HG02970 (cell line): ENCODE measurements at regions not wholly inside any gene's neighbourhood (a gene's known extent, or its start where the extent isn't known, plus 50 kb on each side); places are given as distances from the start of the nearest gene placed in this dataset.

Source experiments
- ATAC-seq: cut with Tn5 transposase; IDR thresholded peaks from one replicate; pipeline ENCODE4 v1.9.1; 2021; ENCODE audit warnings: mild to moderate bottlenecking, moderate library complexity, moderate number of reproducible peaks; ENCODE audit not compliant: unreplicated experiment, low FRiP score

DNA sequence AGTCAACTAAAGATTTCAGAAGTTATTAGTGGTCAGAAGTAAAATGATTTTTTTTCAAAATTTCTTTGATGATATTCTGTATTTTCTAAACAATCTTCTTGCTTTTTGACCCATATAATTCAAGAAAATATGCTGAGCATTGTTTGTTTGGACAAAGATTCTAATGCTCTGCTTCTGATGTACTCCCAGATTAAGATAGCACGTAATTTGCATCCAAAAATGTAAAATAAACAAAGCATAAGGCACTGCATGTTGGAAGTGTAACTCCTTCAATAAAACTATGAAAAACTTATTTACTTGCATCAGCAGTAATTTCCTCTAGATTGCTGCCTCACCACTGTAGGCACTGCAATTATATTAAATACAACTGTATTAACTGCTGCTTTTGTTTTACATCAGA, 1054.1 kb downstream of the TTLL7 start:
- no peak for ATAC-seq

DNA sequence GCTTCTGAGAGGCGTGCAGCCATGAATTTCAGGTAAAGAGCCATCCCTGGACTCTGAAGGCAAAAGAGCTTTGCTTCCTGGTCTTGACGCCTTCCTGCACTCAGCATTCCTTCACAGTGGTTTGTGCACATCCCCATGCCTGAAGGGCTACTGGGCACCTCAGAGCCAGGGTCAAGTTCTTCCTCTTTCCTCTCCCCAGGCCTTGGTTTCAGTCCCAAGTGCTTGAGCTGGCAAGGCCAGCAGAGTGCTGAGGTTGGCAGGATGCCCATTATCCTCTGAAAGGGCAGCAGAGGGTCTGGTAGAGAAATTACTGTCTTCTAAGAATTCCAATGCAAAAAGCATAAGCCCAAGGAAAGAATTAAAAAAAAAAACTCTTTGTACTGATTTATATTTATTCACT, 1064.9 kb downstream of the TTLL7 start:
- ATAC-seq, result no peak

- ATAC-seq, result no peak
Measured at GRCh38 chr1:82932727-82933126, 1066.2 kb downstream of the TTLL7 start.

DNA sequence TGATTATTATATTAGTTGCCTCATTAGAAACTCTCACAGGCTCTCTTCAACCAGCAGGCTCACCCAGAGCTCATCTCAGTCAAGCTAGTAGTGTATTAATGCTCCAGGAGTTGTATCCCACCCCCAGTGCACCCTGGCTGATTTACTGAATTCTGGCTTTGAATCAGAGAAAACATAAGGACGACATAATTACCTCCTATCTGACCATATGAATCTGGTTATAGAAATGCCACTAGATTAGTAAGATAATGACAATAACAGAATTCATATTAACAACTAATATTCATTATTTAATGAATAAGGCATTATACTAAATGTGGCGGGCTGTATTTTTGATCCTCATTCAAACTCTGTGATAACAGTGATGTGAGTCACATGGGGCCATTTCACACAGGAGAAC, 1066.7 kb downstream of the TTLL7 start:
- ATAC-seq, result no peak

GRCh38 chr1:82931006-82931405, 1067.9 kb downstream of the TTLL7 start:
- ATAC-seq, result no peak

- ATAC-seq, result no peak
Measured at GRCh38 chr1:82927753-82928152, 1071.2 kb downstream of the TTLL7 start.

GRCh38 chr1:82924666-82925065, 1074.3 kb downstream of the TTLL7 start:
- ATAC-seq, result no peak

DNA sequence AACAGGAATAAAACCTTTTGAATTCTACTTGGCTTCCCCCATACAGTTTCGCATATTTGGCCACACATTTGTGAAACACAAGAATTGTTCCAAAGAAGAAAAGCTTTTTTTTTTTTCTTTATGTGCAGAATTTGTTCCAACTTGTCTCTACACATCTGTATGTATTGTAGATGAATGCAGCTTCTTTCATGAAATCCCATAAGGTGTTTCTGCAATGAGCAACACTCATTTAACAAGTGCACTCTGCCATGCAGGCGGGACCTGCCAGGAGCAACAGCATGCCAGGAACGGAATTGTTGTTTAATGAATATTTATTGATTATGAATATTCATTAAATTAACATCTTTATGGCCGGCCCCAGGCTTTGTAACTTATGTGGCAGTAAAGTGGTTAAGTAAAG, 1075.0 kb downstream of the TTLL7 start:
- ATAC-seq, result no peak

- ATAC-seq, result no peak
Measured at GRCh38 chr1:82921759-82922158, 1077.2 kb downstream of the TTLL7 start.

- ATAC-seq, result no peak
Measured at GRCh38 chr1:82920418-82921248, 1078.3 kb downstream of the TTLL7 start.

GRCh38 chr1:82919837-82920236, 1079.1 kb downstream of the TTLL7 start:
- no peak for ATAC-seq

GRCh38 chr1:82907313-82907712, 1091.6 kb downstream of the TTLL7 start:
- no peak for ATAC-seq

DNA sequence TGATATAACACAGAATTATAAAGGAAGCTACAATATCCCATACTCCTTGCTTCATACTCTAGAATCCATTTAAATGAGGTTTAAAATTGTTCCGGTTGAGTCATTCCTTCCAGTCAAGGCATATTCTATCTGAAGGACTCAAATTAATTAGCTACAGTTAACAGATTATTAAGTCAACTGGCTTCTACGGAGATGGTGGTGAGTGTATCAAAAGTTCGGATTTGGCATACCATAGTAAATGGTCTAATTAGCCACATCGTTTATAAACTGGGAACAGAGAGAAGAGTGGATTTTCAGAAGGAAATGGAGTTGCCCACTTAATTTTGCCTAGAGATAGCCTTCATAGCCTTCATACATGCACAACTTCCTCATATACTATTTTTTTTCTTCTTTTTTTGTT, 1095.3 kb downstream of the TTLL7 start:
- no peak for ATAC-seq

DNA sequence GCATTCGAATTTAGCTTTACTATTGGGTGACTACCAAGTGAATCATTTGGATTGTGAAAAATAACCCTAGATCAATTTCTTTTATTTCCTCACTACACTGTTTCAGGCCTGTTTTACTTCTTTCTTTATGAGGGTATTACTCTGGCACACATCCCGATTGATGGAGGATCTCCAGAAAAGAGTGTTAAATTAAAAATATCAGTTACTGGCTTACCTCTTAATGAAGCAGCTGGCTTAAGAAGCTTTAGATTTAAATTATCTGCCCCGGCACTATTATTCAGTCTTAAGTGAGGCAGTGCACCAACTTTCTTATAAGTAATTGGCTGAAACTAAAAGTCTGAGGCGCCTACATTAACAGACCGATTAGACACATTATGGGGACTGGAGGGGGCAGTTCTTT, 1097.4 kb downstream of the TTLL7 start:
- no peak for ATAC-seq

DNA sequence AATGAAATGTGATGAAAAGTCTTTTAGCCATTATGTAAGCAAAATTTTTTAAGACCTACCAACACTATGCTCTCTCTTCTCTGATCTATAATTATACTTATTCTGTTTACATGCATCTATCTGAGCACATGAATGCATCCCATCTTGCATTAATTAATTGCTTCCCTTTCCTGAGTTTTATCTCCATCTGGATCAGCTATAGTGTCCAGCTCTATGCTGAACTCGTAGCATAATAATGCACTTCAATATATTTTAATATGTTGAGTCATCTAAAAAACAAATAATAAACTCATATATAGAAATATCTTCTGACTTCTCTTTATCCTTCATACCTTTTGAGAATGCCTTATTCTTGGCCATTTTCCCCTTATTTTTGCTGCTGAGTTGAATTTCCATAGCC, 1097.8 kb downstream of the TTLL7 start:
- ATAC-seq, result no peak

DNA sequence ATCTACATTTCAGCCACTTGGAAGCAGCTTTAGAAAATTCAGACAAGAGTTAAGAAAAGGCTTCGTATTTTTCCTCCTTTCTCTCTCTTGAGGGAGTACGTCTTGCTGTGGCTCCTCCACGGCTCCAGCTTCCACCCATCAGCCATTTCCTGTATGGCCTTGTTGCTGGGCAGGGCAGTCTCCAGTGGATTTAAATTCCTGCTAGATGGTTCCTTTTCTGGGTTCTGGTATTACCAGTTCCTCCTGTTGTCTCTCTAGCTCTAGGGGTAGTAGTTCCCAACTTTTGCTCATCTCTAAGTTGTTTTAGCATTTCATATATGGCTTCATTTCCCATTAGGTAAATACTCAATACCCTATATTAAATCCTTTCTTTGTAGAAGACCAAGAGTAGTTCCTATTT, 1098.3 kb downstream of the ADGRL2 start:
- no peak for ATAC-seq

DNA sequence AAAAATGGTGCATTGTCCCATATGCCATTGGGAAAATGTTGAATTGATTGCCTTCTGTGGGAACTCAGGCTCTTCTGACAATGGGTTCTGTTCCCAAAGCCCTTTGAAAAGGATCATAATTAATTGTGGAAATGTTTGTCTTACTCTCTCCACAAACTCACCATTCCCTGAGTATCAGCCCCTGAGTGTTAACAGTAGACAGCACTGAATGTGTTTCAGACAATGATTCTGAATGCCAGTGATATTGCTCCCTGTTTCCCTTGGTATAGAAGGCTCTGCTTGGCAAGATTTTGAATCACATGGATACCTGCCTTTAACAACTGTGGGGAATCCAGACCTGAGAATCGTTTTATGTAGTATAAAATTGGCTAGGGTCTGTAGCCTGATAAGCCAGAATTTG, 1096.8 kb downstream of the ADGRL2 start:
- no peak for ATAC-seq

DNA sequence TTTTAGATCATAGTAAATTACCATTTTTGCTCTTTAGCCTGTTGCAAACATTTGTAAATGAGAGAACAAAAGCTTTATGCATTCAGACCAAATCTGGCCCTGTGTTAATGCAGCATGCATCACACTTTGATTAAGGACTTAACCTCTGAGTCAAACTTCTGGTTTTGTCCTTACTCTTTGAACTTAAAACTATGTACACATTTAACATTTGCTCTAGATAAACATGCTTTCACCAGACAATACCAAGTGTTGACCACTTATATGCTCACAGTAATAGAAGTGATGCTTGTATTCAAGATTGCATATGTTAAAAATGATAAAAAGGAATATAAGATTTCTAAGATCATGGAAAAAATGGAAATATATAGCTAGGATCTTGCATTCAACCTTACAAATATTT, 1095.3 kb downstream of the ADGRL2 start:
- no peak for ATAC-seq

DNA sequence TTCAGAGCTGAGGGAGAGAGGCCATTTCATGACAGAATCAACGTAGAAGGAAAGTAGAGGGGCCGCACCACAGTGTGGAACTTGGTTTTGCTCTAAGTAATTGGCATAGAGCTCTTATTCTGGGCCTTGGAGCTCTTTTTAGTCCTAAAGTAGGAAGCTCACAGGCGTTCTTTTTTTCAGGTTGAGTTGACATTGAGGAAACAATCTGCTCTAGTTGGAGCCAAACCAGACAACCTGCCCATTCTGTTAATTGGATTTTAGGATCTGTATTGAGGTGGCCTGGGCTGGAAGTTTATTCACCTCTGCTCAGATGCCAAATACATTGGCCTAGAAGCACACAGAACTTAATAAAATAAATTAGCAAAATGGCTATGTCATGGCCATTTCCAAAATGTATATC, 1093.9 kb downstream of the ADGRL2 start:
- ATAC-seq, result no peak

DNA sequence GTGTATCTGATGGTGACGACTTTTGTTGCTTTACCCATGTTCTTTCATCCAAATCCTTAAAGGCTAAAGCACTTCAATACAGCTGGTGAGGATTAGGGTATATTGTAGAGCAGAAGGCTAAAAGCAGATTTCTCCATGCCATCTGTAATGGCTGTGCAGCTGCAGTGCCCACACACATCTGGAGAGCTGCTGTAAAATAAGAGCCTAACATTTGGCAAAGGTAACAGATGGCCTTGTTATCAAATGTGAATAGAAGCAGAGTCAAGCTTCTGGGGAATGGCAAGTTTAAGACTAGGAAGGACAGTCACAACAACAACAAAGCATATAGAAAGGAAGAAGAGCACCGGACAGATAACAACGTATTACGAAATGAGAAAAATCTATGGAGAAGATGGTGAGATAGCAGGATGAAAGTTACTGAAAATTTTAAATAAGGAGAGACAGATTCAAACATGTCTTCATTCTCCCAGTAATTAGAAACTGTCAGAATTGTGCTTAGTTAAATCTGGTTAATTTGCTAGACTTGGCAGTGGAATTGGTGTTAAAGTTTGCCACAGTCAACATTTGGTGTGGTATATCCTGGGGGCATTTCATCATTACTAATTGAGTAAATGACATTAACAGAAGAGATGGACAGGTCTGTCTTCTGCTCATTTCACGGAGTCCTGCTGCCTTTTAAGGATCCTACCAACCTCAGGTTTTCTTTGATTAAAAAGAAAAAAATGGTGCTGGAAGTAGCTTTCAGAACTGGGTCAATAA, 1093.2 kb downstream of the ADGRL2 start:
- ATAC-seq, result no peak

DNA sequence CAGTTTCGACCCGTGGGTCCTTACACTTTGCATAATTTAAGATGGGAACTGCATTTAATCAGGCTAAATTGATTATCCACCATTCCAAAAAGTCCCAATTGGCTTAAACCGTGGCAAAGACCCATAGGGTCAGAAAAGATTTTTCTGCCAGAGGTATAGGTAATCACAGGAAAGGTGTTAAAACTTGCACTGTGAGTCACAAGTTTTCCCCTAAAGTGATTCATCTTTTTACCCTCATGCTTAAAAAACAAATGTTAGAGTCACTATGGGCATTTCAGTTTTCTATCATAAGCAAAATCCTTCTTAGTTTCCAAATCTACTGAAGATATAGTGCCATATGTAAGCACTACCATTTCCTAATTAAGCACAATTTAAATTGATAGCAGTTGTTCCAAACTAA, 1079.8 kb downstream of the ADGRL2 start:
- ATAC-seq, result no peak

DNA sequence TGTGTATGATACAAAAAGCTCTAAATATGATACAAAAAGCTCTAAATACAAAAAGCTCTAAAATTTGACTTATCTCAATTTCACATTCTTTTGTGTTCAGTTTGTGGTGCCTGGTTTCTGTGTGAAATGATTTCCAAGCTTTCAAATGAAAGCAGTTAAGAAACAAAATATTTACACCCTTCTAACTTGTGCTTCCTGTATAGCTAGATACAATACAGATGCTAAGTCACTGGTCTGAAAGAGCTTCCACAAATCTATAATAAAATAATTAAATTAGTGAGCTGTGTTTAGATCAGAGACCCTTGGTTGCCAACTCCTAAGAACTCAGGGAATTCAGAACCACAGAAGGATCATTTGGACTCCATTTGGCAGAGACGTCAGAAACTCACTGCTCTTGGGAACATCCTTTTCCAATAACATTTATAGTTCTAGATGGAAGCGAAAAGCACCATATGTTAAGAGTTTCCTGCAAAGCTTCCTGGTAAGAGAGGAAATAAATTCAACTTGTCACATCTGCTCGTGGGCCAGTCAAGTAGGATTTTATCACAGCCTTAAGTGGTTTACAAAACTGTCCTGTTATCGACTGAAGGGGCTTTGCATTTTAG, 1079.1 kb downstream of the ADGRL2 start:
- ATAC-seq, result no peak
